HG02973 (cell line): ENCODE measurements at regions not wholly inside any gene's neighbourhood (a gene's known extent, or its start where the extent isn't known, plus 50 kb on each side); places are given as distances from the start of the nearest gene placed in this dataset.
"Not testable (repeated sequence)": the region's sequence is repeated elsewhere in the genome, so short reads cannot be mapped to it uniquely, and the experiment has no call there.

Experiments used
- ATAC-seq: cut with Tn5 transposase; IDR thresholded peaks from one replicate; pipeline ENCODE4 v1.9.1; 2021; ENCODE audit warnings: moderate library complexity; ENCODE audit not compliant: unreplicated experiment

DNA sequence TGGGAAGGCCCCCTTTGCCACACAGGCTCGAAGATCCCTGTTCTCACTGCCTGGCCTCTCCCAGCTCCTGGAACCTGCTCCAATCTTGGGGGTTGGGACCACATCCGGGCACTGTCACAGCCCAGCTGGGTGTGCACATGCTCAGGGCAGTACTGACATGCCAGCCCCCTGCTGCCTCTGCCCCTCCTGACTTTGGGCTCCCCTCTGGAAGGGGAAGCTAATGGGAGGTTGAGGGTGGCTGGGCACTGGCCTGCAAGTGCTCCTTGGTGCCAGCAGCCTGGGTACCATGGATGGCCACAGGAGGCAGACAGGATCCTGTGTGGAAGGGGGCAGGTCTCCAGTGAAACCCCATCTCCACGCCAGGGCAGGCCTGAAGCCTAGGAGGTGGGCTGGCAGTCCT is 126.1 kb upstream of the NOL4 start:
- ATAC-seq = no peak

DNA sequence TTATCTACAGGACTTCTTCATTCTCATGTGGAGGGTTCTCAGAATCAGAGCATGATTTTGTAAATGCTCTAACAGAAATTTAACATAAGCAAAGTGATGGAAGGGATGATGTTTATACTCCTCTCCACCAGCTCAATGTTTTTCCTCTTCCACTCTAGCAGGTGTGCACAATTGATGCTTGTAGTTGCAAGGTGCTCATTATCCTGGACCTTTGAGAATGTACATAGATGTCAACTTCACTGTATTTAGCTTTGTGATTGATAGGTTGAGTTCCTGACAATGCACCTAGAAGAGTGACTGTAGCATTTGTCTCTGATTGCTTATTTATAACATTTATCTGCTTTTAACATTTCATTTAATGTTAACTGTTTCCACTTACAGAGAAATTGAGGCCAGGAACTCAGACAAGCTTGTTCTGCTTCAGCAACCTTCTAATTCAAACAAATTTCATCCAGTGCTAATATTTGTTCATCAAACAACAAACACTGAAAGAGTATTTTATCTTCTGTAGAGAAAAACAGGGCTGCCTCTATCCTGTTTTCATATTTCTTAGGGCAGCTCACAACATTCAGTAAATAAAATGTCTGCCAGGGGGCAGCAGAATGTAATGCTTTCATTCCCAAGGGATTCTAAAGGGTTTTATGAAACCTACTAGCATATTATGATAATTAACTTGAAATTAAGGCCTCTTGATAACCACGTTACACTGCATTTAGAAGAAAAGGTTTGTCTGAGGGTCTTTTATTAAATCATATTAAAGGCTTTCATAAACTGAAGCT is 127.9 kb upstream of the NOL4 start:
- ATAC-seq = no peak

DNA sequence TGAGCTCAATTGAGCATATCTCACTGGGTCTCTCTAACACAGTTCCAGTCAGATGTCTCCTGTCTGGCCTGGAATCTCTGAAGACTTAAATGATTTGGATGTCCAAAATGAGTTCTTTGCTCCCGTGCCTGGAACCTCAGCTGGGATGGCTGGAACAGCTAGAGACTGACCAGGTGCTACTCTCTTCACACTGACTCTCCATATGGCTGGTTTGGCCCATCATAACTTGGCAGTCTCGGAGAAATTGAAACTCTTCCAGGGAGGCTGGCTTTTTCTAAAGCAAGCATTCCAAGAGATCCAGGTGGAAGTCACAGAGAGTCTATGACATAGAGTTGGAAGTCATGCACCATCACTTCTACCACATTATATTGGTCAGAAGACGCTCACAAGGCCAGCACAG is 129.6 kb upstream of the NOL4 start:
- no peak for ATAC-seq

DNA sequence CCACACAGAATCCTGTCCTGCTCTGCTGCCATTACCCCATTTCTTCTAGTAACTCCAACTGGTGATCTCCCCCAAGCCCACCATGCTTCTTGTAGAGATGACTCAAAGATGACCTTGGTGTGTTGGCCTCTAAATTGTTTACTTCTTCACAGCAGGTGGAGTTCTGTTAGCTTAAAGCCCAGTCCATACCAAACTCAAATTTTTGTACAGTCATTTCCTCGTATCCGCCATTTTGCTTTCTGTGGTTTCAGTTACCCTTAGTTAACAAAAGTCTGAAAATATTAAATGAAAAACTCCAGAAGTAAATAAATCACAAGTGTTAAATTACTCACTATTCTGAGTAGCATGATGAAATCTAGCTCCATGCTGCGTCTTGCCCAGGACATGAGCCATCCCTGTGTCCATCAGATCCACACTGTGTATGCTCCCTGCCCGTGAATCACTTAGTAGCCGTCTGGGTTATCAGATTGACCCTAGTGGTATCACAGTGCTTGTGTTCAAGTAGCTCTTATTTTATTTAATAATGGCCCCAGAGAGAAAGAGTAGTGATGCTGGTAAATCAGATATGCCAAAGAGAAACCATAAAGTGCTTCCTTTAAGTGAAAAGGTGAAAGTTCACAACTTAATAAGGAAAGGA is 133.3 kb upstream of the NOL4 start:
- ATAC-seq = no peak

DNA sequence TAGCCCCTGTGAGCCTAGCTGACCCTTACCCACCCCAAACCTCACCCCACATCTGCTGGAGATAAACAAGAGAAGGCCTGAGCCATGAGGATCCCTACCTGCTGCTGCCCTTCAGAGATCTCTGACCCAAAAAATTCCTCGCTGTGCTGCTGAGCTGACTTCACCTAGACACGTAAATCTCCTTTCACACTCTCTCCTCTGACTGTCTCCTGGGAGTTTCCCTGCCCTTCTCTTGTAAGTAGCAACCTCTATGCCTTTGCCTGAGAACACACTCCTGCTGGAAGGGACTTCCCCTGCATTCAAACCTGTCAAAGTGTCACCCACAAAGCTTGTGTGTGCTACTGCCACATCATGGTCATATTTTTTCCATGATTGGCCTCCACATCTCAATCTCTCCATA is 134.2 kb upstream of the NOL4 start:
- no peak for ATAC-seq

DNA sequence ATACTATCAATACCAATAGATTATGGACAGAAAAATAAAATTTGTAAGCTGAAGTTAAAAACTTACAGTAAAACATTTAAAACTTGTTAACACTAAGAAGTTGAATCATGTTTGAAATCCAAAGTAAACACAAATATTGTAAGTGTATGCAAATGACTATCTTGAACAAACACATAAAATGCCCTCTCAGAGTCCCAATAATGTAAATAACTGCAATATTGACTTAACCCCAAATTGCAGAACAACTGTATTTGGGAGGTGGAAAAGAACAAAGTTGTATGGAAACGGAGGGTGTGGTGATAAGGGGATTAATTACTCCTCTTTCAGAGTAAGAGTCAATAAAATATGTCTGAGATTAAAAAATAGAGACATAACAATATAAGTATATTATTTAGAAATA is 140.0 kb upstream of the NOL4 start:
- no peak for ATAC-seq

DNA sequence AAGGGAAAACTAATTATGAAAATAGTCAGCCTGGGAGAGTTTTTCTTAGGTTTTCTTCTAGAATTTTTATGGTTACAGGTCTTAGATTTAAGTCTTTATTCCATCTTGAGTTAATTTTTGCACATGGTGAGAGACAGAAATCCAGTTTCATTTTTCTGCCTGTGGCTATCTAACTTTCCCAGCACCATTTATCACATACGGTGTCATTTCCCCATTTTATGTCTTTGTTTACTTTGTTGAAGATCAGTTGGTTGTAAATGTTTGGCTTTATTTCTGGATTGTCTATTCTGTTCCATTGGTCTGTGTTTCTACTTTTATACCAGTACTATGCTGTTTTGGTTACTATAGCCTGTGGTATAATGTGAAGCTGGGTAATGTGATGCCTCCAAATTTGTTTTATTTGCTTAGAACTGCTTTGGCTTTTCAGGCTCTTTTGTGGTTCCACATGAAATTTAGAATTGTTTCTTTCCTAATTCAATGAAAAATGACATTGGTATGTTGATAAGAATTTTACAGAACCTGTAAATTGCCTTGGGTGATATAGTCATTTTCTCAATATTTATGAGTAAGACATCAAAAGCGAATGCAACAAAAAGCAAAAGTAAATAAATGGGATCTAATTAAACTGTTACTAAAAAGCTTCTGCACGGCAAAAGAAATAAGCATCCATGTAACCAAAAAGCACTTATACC is 146.1 kb upstream of the NOL4 start:
- ATAC-seq = no peak

DNA sequence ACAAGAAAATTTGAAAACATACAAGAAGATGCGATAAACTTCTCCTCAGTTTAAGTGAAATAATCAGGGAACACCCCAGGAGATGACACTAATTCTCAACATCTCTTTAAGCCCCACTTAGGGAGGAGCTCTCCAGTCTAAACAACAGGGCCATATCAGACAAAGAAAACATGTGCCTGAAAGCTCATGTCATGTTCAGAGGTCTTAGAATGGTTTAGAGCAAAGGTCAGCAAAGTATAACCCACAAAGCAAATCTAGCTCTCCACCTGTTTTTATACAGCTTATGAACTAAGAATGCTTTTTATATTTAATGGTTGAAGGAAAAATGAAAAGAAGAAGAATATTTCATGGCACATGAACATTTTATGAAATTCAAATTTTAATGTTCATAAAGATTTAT is 155.6 kb upstream of the NOL4 start:
- ATAC-seq = no peak

DNA sequence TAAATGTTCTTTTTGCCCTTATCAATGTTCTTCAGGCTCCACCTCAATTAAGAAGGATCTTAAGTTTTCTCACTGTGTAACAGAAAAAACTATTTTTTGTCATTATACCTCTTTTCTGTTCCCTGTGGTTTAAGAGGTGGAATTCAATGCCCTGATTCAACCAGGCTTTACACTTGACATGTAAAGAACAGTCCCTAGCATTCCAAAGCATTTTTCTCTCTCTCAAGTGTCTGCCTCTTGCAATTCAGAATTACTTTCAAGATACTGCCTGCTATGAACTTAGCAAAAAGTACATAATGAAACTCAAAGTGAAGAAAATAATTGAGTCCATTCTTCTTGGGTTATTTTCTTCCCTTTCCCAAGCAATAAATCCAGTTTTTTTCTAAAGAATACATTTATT is 160.6 kb upstream of the NOL4 start:
- no peak for ATAC-seq

DNA sequence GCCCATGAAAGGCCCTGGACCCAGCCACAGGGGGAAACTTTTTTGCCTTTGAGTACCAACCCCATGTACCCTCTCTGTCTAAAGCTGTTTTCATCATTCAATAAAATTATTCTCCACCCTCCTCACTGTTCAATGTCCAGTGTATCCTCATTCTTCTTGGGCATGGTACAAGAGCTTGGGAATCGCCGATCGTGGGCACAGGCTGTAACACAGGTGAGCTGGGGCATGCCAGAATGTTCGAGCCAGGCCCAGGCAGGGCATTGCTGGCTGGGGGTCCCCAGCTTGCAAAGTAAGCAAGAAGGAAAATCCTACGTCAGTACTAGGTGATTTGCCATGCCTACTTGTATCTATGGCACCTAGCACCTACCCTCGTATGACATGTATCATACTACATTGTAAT is 162.1 kb upstream of the NOL4 start:
- ATAC-seq = no peak

DNA sequence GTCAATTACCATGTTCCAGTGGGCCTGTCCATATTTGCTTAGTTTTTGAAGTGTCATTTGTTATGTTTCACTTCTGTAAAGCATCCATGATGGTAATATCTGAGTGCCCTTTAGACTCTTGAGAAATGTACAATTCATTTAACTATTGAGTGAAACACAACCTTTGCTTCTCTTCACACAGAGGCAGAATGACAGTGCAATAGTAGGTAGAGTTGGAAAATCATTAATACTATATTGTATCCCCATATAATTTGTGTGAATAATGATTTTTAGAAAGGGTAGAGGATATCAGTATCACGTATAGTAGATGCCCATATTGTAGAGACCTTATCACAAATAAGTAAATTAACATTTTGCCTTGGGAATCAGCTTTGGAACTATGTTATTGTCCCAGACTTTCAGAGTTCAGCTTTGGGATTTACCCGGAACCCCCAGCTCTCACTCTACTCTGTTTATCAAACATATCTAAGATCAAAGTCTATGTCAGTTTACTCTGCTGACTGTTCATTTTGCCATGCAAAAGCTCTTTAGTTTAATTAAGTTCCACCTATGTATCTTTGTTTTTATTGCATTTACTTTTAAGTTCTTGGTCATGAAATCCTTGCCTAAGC is 172.7 kb upstream of the NOL4 start:
- no peak for ATAC-seq

DNA sequence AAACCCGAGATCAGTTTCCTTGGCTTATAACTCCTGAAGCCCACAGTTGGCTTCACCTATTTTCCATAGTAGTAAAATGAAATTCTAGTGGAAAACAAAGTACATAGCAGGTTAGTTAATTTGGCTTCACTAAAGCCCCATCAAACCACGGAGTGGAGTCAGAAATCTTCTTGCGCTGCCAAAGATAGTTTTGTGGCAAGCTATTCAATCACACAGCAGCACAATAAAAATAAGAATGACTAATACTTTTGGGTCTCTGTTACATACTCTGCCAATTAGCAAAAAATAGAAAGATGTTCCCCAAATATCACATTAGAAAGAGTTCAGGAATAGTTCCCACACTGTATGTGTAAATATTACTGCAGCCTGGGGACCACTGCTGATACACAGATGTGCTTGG is 175.2 kb upstream of the NOL4 start:
- ATAC-seq = no peak

DNA sequence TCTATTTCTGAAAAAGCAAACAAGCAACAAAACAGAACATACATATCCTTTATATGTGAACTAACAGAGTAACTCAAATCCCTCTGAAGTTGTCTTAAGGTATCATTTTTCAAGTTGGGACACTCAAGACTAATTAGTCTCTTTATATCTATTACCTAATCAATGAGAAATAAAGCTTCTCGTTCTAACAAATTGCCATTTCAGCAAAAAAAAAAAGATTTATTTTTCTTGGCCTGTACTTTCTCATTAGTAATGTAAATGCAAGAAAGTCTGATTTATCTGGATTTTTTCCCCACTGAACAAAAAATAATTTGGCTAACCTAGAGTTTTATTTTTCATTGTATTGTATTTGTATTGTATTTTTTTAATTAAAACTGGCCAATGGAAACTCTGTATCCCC is 176.1 kb upstream of the NOL4 start:
- no peak for ATAC-seq

DNA sequence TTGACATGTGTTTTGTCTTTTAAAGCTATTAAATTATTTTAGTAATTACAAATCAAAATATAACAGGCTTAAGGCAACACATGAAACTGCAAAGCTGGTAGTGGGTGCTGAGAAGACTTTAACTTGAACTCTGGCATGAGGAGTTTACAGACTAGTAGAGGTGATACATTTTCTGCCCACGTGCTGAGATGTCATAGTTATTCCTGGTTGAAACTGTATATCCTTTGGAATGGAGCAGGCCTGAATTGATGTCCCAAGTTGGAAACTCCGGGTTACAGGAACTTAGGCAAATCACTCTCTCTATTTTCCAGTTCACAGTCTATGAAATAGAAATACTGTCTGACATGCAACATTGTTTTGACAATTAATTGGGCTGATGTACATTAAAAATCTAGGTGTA is 177.1 kb upstream of the NOL4 start:
- no peak for ATAC-seq

DNA sequence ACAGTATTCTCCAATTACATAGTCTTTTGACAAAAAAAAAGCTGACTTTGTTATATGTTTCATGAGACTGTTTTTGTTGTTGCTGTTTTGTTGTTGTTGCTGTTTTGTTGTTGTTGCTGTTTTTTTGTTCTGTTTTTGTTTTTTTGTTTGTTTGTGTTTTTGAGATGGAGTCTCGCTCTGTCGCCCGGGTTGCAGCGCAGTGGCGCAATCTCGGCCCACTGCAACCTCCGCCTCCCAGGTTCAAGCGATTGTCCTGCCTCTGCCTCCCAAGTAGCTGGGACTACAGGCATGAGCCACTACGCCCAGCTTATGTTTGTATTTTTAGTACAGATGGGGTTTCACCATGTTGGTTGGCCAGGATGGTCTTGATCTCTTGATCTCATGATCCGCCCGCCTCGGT is 182.8 kb upstream of the NOL4 start:
- ATAC-seq = not testable (repeated sequence)

DNA sequence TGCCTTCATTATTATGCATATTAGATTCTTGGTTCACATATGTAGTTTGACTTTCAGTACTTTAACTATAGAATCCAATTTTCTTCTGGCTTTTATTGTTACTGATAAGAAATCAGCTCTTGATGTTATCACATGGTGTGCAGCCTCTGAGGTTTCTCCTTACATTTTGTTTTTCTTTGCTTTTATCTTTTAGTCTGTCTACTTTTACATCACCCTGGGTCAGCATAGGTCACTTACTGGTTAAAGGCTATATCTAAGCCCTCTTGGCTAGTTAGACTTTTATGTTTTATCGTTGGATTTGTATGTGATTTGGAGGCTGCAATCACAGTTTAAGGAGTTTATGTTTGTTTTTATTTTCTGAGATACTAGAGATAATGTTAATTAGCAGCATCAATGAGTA is 187.2 kb upstream of the NOL4 start:
- no peak for ATAC-seq

DNA sequence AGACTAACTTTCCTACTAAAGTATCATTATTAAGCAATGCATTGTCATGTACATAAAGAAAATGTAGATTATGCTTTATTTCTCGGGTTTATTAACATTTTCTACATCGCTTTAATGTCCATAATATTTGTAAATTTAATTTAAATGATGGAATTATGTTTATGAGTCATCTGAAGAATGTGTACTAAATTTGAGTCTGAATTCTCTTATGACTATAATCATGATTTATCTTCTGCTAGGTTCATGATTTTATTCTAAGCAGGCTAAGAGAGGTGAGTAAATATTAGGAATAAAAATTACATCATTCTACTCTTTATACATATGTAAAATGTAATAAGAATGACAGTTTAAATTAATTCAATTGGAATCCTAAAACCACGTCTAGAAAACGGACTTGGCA is 206.3 kb upstream of the NOL4 start:
- ATAC-seq = no peak

DNA sequence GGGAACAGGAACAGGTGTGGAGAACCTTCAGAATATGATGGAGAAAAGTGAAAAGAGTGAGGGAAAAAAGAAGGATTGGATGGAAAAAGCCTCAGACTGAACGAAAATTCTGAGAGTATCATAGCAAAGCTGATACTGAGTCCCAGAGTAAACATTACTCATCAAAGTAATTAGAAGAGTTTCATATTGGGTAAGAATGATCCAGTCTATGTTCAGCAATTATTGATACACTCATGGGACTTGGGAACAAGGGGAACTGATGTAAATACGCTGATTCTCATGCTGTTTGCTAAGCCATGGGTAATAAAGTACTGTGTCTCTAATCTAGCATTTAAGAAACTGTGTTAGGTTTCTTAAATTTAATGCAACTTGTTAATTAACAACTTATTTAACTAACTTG is 219.9 kb upstream of the NOL4 start:
- ATAC-seq = no peak

DNA sequence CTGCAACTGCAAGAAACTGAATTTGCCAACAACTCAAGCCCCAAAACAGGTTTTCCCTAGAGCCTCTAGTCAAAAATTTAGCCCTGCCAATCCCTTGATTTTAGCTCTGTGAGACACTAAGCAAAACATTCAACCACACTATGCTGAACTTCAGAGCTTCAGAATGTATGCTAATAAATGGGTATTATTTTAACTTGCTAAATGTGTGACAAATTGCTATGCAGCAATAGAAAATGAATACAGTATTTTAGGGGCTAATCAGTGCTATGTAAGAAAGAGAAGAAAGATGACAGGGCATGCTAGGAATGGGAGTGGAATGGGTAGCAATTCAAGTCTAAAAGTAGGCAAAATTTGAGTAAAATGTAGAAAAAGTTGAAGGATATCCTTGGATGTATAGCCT is 223.9 kb upstream of the NOL4 start:
- ATAC-seq = no peak

DNA sequence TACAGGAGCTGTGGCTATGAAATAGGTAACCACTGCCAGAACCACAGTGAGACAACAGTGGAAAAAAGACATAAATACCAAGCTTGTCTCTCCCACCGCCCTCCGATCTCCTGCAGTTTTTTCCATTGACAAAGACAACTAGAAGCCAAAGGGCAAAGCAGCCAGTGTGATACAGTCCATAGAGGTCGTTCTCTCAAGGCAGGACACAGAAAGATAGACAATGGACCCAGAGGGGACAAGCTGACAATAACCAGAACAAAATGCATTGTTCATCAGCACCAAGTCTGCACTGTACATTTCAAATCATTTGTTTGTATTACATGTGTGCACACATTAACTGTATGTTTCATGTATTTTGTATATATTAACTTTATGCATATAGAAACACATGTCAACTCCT is 233.0 kb upstream of the NOL4 start:
- no peak for ATAC-seq

DNA sequence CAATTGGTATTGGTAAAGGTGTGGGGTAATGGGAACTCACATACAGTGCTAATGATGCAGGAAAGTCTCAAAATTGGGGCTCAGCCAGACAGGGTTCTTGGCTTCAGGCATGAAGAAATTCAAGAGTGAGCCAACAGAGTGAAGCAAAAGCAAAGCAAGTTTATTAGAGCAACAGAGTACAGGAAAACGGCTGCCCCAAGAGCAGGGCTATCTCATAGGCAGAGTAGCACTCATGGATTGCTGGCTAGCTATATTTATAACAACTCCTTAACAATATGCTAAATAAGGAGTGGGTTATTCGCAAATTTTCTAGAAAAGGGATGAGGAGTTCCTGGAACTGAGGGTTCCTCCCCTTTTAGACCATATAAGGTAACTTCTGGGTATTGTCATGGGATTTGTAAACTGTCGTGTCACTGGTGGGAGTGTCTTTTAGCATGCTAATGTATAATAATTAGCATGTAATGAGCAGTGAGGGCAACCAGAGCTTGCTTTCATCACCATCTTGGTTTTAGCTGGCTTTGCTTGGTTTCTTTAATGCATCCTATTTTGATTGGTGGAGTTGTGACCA is 233.8 kb upstream of the NOL4 start:
- ATAC-seq = no peak

DNA sequence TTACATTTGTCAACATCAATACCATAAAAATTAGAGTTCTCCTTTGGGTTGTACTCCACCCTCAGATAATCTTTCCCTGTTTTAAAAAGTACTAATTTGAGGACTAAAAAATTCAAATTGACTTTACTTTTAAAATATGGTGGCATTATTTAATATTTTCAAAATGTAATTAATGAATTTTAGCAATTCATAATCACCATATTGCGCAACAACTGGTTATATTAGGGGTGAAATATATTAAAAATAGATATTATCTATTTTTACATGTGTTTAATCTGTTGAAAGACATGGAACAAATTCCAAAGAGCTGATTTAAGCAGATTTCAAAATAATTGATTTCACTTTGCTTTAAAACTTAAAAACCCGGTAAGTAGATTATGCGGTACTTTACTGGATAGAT is 236.6 kb upstream of the NOL4 start:
- no peak for ATAC-seq
